ENCODE measurements at regions not wholly inside any gene's neighbourhood (a gene's known extent, or its start where the extent isn't known, plus 50 kb on each side); places are given as distances from the start of the nearest gene placed in this dataset.
"Not testable (repeated sequence)": the region's sequence is repeated elsewhere in the genome, so short reads cannot be mapped to it uniquely, and the experiment has no call there.

- DNase-seq (ENCODE audit: low spot score): not testable (repeated sequence)
Measured at GRCh38 chr14:105679959-105680735, 153.8 kb downstream of the TMEM121 start.

DNA sequence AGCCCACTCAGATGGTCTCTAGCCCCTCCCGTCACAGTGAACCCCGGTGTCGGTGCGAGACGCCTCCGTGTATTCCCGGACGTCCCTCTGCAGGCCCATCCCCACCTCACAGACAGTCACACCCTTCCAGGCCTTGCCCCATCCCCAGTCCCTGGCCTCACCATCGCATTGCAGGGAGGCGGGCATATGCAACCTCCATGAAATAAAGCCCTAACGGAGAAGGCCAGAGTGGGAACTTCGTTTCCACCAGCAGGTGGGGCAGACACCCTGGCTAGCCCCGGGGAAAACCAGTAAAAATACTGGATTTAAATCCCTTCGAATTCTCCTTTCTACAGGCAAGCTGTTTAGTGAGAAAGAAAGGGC lies 154.3 kb downstream of the TMEM121 start:
- not testable (repeated sequence) for DNase-seq (ENCODE audit: low spot score)

DNA sequence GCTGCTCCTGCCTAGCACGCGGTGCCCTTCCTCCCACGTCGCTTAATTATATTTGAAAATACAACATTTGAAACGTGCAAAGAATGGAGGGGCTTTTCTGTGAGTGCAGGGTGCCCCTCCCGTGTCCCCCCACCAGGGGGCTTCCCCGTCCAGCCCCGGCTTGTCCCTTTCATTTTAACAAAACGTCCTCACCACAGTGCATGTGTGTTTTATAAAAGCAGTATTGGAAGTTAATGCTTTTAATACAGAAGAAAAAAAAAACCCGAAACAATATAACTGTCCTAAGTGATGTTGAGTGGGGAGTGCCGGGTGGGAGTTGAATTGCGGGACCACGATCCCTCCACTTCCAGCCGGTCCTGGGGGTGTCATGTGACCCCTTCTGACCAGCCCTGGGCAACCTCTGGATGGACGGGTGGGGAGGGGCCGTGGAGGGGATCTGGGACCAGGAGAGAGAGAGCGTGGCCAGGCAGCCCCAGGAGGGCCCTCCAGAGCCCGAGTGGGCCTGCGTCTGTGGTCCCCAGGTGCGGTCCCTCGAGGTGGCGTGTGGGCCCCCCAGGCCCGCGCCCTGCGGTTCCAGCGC lies 155.3 kb downstream of the TMEM121 start:
- not testable (repeated sequence) for DNase-seq (ENCODE audit: low spot score)

DNA sequence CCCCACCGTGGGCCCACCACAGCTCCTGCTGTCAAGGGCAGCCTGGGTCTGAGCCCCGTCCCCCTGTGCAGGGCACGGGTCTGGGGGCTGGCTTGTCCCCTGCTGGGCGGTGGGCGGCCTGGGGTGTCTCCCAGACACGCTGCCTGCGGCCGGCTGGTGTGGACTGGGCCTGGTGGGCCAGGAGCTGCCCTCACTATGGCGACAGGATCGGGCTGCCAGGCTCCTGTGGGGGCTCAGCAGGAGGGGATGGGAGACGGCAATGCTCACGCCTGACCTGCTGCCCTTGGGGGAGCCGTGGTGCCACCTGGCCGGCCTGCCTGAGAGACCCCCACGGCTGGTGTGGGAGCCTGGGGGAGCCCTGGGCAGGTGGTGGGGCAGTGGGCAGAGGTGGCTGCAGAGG lies 156.1 kb downstream of the TMEM121 start:
- not testable (repeated sequence) for DNase-seq (ENCODE audit: low spot score)

GRCh38 chr14:105682956-105683570 lies 156.7 kb downstream of the TMEM121 start:
- no peak for DNase-seq (ENCODE audit: low spot score)

DNA sequence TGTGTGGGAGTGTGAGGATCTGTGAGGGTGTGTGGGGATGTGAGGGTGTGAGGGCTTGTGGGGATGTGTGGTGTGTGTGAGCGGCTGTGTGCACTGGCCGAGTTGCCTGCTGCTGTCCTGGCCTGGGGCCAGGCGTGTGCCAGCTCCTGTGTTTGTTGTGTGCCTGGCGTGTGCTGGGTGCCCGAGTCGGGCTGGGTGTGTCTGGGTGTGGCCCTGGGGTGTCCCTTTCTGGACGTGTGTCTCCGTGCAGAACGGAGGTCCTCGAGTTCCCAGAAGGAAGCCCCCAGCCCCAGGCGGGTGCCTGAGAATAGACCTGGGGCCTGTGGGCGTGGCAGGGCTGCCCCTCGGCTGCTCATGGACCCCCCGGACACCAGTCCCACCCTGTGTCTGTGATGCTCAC lies 157.7 kb downstream of the TMEM121 start:
- DNase-seq (ENCODE audit: low spot score): not testable (repeated sequence)

- not testable (repeated sequence) for DNase-seq (ENCODE audit: low spot score)
Measured at GRCh38 chr14:105684597-105684996, 158.2 kb downstream of the TMEM121 start.

GRCh38 chr14:105685003-105685402 lies 158.6 kb downstream of the TMEM121 start:
- DNase-seq (ENCODE audit: low spot score): no peak

GRCh38 chr14:105685605-105686004 lies 159.2 kb downstream of the TMEM121 start:
- DNase-seq (ENCODE audit: low spot score): not testable (repeated sequence)

GRCh38 chr14:105686050-105686449 lies 159.7 kb downstream of the TMEM121 start:
- not testable (repeated sequence) for DNase-seq (ENCODE audit: low spot score)

GRCh38 chr14:105686462-105687170 lies 160.2 kb downstream of the TMEM121 start:
- DNase-seq (ENCODE audit: low spot score): not testable (repeated sequence)

GRCh38 chr14:105687171-105688022 lies 161.0 kb downstream of the TMEM121 start:
- not testable (repeated sequence) for DNase-seq (ENCODE audit: low spot score)

DNA sequence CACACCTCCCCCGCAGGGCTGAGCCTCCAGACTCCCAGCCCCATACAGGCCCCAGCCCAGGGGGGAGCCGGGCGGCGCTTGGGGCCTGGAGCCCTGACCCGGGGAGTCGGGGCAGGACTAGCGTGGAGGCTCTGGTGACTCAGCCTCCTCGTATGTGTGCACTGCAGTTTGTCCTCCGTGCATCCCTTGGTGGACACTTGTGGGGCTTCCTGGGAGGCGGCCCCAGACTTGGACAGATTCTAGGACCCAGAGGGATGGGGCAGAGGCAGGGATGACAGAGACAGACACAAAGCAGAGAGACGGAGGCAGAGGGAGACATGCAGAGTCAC lies 161.6 kb downstream of the TMEM121 start:
- not testable (repeated sequence) for DNase-seq (ENCODE audit: low spot score)

DNA sequence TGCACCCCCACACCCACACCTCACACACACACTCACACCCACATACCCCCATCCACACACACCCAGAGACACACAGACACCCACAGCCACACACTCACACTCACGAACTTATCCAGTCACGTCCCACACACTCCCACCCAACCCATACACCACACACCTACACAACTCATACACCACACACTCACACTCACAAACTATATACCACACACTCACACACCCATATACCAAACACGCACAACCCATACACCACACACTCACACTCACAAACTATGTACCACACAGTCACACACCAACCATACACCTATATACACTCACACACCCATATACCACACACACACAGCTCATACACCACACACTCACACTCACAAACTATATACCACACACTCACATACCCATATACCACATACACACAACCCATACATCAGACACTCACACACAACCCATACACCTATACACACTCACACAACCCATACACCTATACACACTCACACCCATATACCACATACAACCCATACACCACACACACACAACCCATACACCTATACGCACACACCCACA lies 162.4 kb downstream of the TMEM121 start:
- DNase-seq (ENCODE audit: low spot score): not testable (repeated sequence)

GRCh38 chr14:105689722-105690121 lies 163.3 kb downstream of the TMEM121 start:
- no peak for DNase-seq (ENCODE audit: low spot score)

GRCh38 chr14:105690671-105691070 lies 164.3 kb downstream of the TMEM121 start:
- DNase-seq (ENCODE audit: low spot score): no peak

GRCh38 chr14:105691321-105692109 lies 165.1 kb downstream of the TMEM121 start:
- not testable (repeated sequence) for DNase-seq (ENCODE audit: low spot score)

DNA sequence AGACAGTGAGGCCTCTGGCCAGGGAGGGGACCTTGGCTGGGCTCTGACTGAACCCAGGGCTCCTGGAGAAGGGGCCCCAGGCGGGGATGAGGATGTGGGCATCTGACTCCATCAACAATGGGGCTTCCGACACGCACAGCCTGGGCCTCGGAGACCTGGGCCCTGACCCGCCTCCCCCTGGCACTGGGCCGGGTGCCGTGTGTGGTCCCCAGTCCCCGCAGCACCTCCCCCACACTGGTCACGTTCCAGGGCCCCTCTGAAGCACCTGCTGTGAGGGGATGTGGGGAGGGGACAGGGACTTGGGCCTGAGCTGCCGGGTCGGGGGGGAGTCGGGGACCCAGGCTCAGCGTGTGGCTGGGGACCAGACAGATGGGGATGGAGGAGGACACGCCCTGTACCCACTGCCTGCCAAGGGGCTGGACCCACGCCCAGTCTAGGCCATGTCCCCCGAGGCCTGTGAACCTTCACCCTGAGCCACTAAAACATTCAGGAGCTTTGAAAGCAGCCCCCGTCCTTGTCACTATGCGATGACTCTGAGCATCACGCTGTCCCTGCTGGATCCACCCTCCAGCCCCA lies 165.8 kb downstream of the TMEM121 start:
- not testable (repeated sequence) for DNase-seq (ENCODE audit: low spot score)

DNA sequence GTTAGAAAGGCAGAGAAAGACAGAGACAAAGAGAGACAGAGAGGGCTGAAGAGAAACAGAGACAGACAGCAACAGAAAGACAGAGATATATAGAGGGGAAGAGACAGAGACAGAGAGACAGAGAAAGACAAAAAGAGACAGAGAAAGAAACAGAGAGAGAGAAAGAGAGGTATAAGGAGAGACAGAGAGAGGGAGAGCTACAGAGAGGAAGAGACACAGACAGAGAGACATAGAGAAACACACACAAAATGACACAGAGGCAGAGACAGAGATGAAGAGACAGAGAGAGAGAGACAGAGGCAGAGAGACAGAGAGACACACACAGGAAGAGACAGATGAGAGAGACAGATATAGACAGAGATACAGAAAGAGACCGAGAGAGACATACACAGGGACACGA lies 168.6 kb downstream of the TMEM121 start:
- DNase-seq (ENCODE audit: low spot score): no peak

- not testable (repeated sequence) for DNase-seq (ENCODE audit: low spot score)
Measured at GRCh38 chr14:105696388-105696787, 170.0 kb downstream of the TMEM121 start.

Measured in AG20443 (cell line).